ENCODE measurements at regions not wholly inside any gene's neighbourhood (a gene's known extent, or its start where the extent isn't known, plus 50 kb on each side); places are given as distances from the start of the nearest gene placed in this dataset.

DNA sequence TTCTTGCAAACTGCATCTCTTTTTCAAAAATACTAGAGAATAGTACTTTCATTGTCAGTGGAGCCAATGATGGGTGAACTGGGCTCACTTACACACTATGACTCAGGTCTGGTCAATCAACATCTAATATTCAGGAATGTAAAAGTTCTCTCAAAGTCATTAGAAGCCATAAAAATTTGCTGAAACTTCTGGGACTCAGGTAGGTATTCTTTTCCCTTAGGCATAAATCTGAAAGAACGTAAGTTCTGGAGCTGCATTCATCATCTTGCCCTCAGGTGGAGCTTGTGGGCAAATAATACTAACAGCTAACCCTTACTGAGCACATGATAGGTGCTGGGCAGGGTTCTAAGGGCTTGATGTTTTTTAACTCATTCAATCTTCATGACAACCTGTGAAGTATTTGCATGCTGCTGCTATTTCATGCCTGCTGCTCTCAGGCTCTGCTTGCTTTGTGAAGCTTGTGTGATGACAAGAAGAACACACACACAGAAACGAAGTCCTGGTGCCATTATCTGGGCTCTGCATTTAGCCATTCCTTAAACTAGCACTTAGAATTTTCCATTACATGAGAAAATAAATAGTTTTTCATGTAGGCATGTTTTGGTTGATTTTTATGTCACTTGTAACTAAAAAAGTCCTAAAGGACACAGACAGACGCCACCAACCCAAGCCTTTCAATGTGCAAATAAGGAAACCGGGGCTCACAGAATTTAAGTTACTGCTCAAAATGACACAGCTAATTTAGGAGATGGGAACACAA lies 394.2 kb upstream of the LYPLAL1 start:
- no TSS peak for BruUV-seq (replicated peaks)
- H3K36me3 ChIP-seq (replicated peaks in 1 of 2; ENCODE audit: control insufficient read depth in 1 of 2, insufficient read depth in 2 of 2, low read length in 2 of 2), result no peaks in the 10 kb centered on the region
- ChIA-PET POLR2A (no interaction called here), CTCF (ENCODE audit: low intra/inter-chr PET ratio, low total read pairs) (no interaction called here)
- 8% methylated on average over 4 of the region's 4 CpGs for WGBS (ENCODE audit: low lambda C conversion rate)
- H3K79me2 ChIP-seq (ENCODE audit: insufficient read depth, low read length), result no peaks in the 10 kb centered on the region
- H3K27me3 ChIP-seq (ENCODE audit: control insufficient read depth in 1 of 2, insufficient read depth in 2 of 2, low read length in 2 of 2), result no peaks in the 10 kb centered on the region
- no peak for DNase-seq (ENCODE audit: low spot score)
- no peak overlapping the region for H3K27ac ChIP-seq (ENCODE audit: extremely low read length, insufficient read depth, low read length)
- FAIRE-seq, result no peak
- no peaks in the 10 kb centered on the region for H3K9me3 ChIP-seq (ENCODE audit: low read length)
- no peak overlapping the region for H3K4me2 ChIP-seq (ENCODE audit: low read depth, low read length)
- H3K4me3 ChIP-seq (replicated peaks in 1 of 3; ENCODE audit: insufficient read depth in 1 of 3, low read depth in 2 of 3, low read length in 3 of 3), result no peak overlapping the region
- H4K20me1 ChIP-seq (ENCODE audit: insufficient read depth, low read length), result no peaks in the 10 kb centered on the region
- H3K9ac ChIP-seq (ENCODE audit: insufficient read depth, low read depth, low read length), result no peak overlapping the region
- ATAC-seq, result no peak
- H3K4me1 ChIP-seq (ENCODE audit: insufficient read depth, low read length), result no peaks in the 10 kb centered on the region
- H2AFZ ChIP-seq (ENCODE audit: low read length), result no peak overlapping the region
- in situ Hi-C loops (cut with HindIII; ENCODE audit: extremely low pct_ligation_motif_present, low pct_unique_long_range_greater_than_20kb), result no loop called here
- intact Hi-C loops (cut with micrococcal nuclease; ENCODE audit: unreplicated experiment), result no loop called here
- TF ChIP-seq KMT2B (CRISPR knock-in tag; IDR thresholded peaks at IDR 0.05), result no peak
- TF ChIP-seq KMT2A (CRISPR knock-in tag; IDR thresholded peaks at IDR 0.05), result no peak
- TF ChIP-seq, protein P1, sequence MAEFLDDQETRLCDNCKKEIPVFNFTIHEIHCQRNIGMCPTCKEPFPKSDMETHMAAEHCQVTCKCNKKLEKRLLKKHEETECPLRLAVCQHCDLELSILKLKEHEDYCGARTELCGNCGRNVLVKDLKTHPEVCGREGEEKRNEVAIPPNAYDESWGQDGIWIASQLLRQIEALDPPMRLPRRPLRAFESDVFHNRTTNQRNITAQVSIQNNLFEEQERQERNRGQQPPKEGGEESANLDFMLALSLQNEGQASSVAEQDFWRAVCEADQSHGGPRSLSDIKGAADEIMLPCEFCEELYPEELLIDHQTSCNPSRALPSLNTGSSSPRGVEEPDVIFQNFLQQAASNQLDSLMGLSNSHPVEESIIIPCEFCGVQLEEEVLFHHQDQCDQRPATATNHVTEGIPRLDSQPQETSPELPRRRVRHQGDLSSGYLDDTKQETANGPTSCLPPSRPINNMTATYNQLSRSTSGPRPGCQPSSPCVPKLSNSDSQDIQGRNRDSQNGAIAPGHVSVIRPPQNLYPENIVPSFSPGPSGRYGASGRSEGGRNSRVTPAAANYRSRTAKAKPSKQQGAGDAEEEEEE (CRISPR knock-in tag; IDR thresholded peaks at IDR 0.05; ENCODE audit: borderline replicate concordance), result no peak
- no peak for TF ChIP-seq TCF7L2 (IDR thresholded peaks at IDR 0.05; ENCODE audit: low read depth, low read length)
- no peak for TF ChIP-seq ZNF576 (CRISPR knock-in tag; IDR thresholded peaks at IDR 0.05)
- TF ChIP-seq RXRB (CRISPR knock-in tag; IDR thresholded peaks at IDR 0.05; ENCODE audit: borderline replicate concordance), result no peak
- no peak for TF ChIP-seq TBX2 (CRISPR knock-in tag; IDR thresholded peaks at IDR 0.05; ENCODE audit: borderline replicate concordance)
- no peak for TF ChIP-seq KAT7 (CRISPR knock-in tag; IDR thresholded peaks at IDR 0.05; ENCODE audit: borderline replicate concordance)
- TF ChIP-seq, protein P2, sequence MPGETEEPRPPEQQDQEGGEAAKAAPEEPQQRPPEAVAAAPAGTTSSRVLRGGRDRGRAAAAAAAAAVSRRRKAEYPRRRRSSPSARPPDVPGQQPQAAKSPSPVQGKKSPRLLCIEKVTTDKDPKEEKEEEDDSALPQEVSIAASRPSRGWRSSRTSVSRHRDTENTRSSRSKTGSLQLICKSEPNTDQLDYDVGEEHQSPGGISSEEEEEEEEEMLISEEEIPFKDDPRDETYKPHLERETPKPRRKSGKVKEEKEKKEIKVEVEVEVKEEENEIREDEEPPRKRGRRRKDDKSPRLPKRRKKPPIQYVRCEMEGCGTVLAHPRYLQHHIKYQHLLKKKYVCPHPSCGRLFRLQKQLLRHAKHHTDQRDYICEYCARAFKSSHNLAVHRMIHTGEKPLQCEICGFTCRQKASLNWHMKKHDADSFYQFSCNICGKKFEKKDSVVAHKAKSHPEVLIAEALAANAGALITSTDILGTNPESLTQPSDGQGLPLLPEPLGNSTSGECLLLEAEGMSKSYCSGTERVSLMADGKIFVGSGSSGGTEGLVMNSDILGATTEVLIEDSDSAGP (CRISPR knock-in tag; IDR thresholded peaks at IDR 0.05; ENCODE audit: borderline replicate concordance), result no peak
- no peak for TF ChIP-seq ZNF746 (CRISPR knock-in tag; IDR thresholded peaks at IDR 0.05)
- no peak for TF ChIP-seq YY1 (IDR thresholded peaks at IDR 0.05; ENCODE audit: insufficient read depth, insufficient replicate concordance, low read depth, low read length)
- TF ChIP-seq, protein P3, sequence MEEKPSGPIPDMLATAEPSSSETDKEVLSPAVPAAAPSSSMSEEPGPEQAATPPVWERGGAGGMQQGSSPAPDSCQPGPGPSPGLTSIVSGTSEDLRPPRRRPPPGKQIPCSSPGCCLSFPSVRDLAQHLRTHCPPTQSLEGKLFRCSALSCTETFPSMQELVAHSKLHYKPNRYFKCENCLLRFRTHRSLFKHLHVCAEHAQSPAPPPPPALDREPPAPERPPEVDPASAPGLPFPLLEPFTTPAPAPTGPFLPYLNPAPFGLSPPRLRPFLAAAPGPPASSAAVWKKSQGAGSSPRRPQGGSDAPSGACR (CRISPR knock-in tag; IDR thresholded peaks at IDR 0.05), result no peak
- TF ChIP-seq RFX1 (IDR thresholded peaks at IDR 0.05), result no peak
- TF ChIP-seq ZFP82 (CRISPR knock-in tag; IDR thresholded peaks at IDR 0.05; ENCODE audit: borderline replicate concordance), result no peak
- TF ChIP-seq MXD3 (CRISPR knock-in tag; IDR thresholded peaks at IDR 0.05), result no peak

Measured in HepG2 (cell line).